HepG2 (cell line): ENCODE measurements at regions not wholly inside any gene's neighbourhood (a gene's known extent, or its start where the extent isn't known, plus 50 kb on each side); places are given as distances from the start of the nearest gene placed in this dataset.

Source experiments
- ATAC-seq: fragments of 200-7000 bp; cut with Tn5 transposase; 3 replicates; pipeline ENCODE4 v1.9.1; 2020; ENCODE audit warnings: mild to moderate bottlenecking, moderate library complexity
- BruUV-seq: library from RNA; stranded (reverse); fragments of 400-500 nt; replicated peaks from 2 replicates; lab custom pipeline; 2021; lab: Mats Ljungman, UMichigan
- CTCF ChIA-PET: fragments of 300-600 bp; formaldehyde crosslinking; extraction: SDS; loops from one replicate; lab custom pipeline; 2021; ENCODE audit warnings: low total read pairs, inconsistent platforms, low intra/inter-chr PET ratio; lab: Yijun Ruan, JAX
- POLR2A ChIA-PET: fragments of 350-600 bp; sonication (Branson Sonifier 250); formaldehyde crosslinking; loops from one replicate; lab custom pipeline; 2020; ENCODE audit warnings: antibody characterized with exemption, inconsistent platforms; lab: Yijun Ruan, JAX
- DNase-seq: peaks from one replicate; pipeline ENCODE4 v3.0.0-alpha.2; 2015; ENCODE audit warnings: low spot score
- FAIRE-seq: peaks from 3 replicates; lab custom pipeline; 2011; peaks lifted over from hg19 to GRCh38; lab: Jason Lieb, UNC
- H2AFZ ChIP-seq: one replicate; pipeline ENCODE4 v1.6.1; 2011; ENCODE audit warnings: low read length, inconsistent platforms
- H3K27ac ChIP-seq: fragments of 300-600 bp; 3 replicates; pipeline ENCODE4 v1.8.0; 2011; ENCODE audit warnings: mixed run types, mild to moderate bottlenecking, mixed read lengths, low read length, inconsistent platforms; ENCODE audit not compliant: insufficient read depth; ENCODE audit errors: extremely low read length
- H3K27me3 ChIP-seq, 2 experiments: fragments of 200-600 bp in 1 of 2; 2 replicates in 1 of 2; 3 replicates in 1 of 2; pipeline versions ENCODE4 v1.6.0 to v1.8.0; 2011; ENCODE audit warnings: low read length in 2 of 2, mild to moderate bottlenecking in 2 of 2, moderate library complexity in 2 of 2, inconsistent platforms in 1 of 2; ENCODE audit not compliant: insufficient read depth in 2 of 2, control insufficient read depth in 1 of 2
- H3K36me3 ChIP-seq, 2 experiments: fragments of 200-600 bp in 1 of 2; replicated peaks in 1 of 2; 2 replicates in 1 of 2; 3 replicates in 1 of 2; pipeline versions ENCODE4 v1.5.1 to v1.8.0; 2011; ENCODE audit warnings: low read length in 2 of 2, inconsistent platforms in 1 of 2; ENCODE audit not compliant: insufficient read depth in 2 of 2, control insufficient read depth in 1 of 2
- H3K4me1 ChIP-seq: 2 replicates; pipeline ENCODE4 v1.5.1; 2012; ENCODE audit warnings: low read length, inconsistent platforms; ENCODE audit not compliant: insufficient read depth
- H3K4me2 ChIP-seq: 2 replicates; pipeline ENCODE4 v1.6.0; 2011; ENCODE audit warnings: low read depth, low read length, inconsistent platforms
- H3K4me3 ChIP-seq, 3 experiments: fragments of 200-600 bp in 1 of 3; sonication (generic), shearing (Covaris generic) in 1 of 3; replicated peaks in 1 of 3; 2 replicates each; pipeline ENCODE4 v1.5.1; 2011 to 2016; ENCODE audit warnings: low read length in 3 of 3, inconsistent platforms in 2 of 3, low read depth in 2 of 3, mild to moderate bottlenecking in 2 of 3, control low read depth in 1 of 3, mixed read lengths in 1 of 3; ENCODE audit not compliant: insufficient read depth in 1 of 3
- H3K79me2 ChIP-seq: one replicate; pipeline ENCODE4 v1.6.1; 2011; ENCODE audit warnings: low read length, inconsistent platforms; ENCODE audit not compliant: insufficient read depth
- H3K9ac ChIP-seq: 2 replicates; pipeline ENCODE4 v1.6.0; 2011; ENCODE audit warnings: mild to moderate bottlenecking, low read depth, low read length, inconsistent platforms; ENCODE audit not compliant: insufficient read depth
- H3K9me3 ChIP-seq: 2 replicates; pipeline ENCODE4 v1.5.1; 2012; ENCODE audit warnings: mild to moderate bottlenecking, low read length
- H4K20me1 ChIP-seq: 2 replicates; pipeline ENCODE4 v1.6.0; 2011; ENCODE audit warnings: inconsistent platforms, mild to moderate bottlenecking, low read length, moderate library complexity; ENCODE audit not compliant: insufficient read depth
- KIAA2018 ChIP-seq: sonication (generic); formaldehyde crosslinking; IDR thresholded peaks from 2 replicates; pipeline ENCODE4 v1.5.0; 2020; ENCODE audit warnings: mild to moderate bottlenecking, missing genetic modification reagents, borderline replicate concordance
- NR2F1 ChIP-seq, 2 experiments: fragments of 450-650 bp in 1 of 2; formaldehyde crosslinking in 1 of 2; IDR thresholded peaks; 2 replicates each; pipeline versions ENCODE4 v1.5.0 to v1.6.1; 2016 to 2020; ENCODE audit warnings: mild to moderate bottlenecking in 1 of 2, missing compliant biosample characterization in 1 of 2, missing genetic modification reagents in 1 of 2, moderate library complexity in 1 of 2
- TFDP1 ChIP-seq: IDR thresholded peaks from 2 replicates; pipeline ENCODE4 v1.6.1; 2016; ENCODE audit warnings: missing compliant biosample characterization, missing genetic modification reagents, borderline replicate concordance
- in situ Hi-C: cut with HindIII; loops from 2 replicates; pipeline ENCODE4 v1.10.0; 2017; ENCODE audit warnings: low pct_unique_long_range_greater_than_20kb; ENCODE audit not compliant: extremely low pct_ligation_motif_present
- intact Hi-C: fragments of 100-400 bp; cut with micrococcal nuclease; formaldehyde crosslinking; loops from one replicate; pipeline ENCODE4 v1.10.0; 2022; ENCODE audit not compliant: unreplicated experiment

DNA sequence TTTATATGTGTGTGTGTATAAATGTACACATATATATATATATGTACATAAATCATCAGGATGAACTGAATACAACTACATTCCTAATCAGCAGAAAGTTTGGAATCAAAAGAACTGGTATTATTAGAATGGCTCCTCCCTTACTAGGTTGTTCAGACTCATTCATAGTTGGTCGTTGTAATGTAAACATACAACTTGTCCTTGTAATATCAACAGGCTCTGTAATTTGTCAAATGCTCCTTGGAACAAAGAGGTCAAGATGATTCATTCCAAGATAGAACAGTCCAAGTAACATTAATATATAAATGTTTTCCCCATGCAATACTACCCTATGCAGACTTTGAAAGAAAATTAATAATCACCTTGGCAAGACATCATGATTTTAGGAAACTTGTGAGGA is 351.4 kb upstream of the SMIM31 start (continued):
- no peak for TF ChIP-seq KIAA2018 (CRISPR knock-in tag)

DNA sequence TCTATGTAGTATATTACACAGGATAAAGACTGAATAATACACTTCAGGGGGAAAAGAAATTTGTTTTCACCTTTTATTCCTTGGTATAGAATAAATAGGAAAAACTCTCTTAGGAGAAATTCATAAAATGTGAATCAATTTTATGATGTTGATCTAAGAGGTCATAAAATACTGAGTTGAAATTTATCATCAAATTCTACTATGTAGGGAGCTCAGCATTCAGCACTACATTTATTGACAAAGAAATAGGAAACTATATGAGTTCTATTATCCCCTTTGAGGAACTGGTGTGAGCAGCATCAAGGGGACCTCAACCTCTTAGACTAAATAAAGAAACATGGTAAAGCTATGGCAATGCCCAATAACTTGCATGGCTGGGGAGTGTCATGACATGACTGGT is 348.2 kb upstream of the SMIM31 start:
- in situ Hi-C loops = no loop called here
- Histone ChIP-seq H3K36me3 (no peaks in the 10 kb centered on the region), H3K9ac (no peak overlapping the region), H3K4me3 (no peak overlapping the region), H3K4me2 (no peak overlapping the region), H3K27ac (no peak overlapping the region), H3K9me3 (no peaks in the 10 kb centered on the region), H2AFZ (no peak overlapping the region), H3K79me2 (no peaks in the 10 kb centered on the region), H3K27me3 (no peaks in the 10 kb centered on the region), H4K20me1 (no peaks in the 10 kb centered on the region), H3K4me1 (no peaks in the 10 kb centered on the region)
- ChIA-PET CTCF (no interaction called here), POLR2A (no interaction called here)
- intact Hi-C loops = no loop called here
- DNase-seq (no peak), FAIRE-seq (no peak), ATAC-seq (no peak)
- no TSS peak for BruUV-seq
- TF ChIP-seq TFDP1 (no peak), NR2F1 (CRISPR knock-in tag; IDR thresholded peaks at IDR 0.05) (no peak)
